Astrocyte (in vitro differentiated cells and primary cell): ENCODE measurements at regions not wholly inside any gene's neighbourhood (a gene's known extent, or its start where the extent isn't known, plus 50 kb on each side); places are given as distances from the start of the nearest gene placed in this dataset.

Source experiments
- CTCF ChIP-seq: IDR thresholded peaks from 2 replicates; pipeline ENCODE4 v1.5.1; 2011; ENCODE audit warnings: low read depth, mild to moderate bottlenecking, inconsistent platforms, low read length, moderate library complexity; ENCODE audit not compliant: insufficient read depth
- EZH2 ChIP-seq: IDR thresholded peaks from 2 replicates; pipeline ENCODE4 v1.6.1; 2012; ENCODE audit warnings: mild to moderate bottlenecking, low read length, inconsistent platforms; ENCODE audit not compliant: insufficient read depth

GRCh38 chr12:115261691-115262398 is 577.9 kb upstream of the TBX3 start:
- no peak for TF ChIP-seq CTCF
- TF ChIP-seq EZH2 = no peak
